ENCODE measurements at regions not wholly inside any gene's neighbourhood (a gene's known extent, or its start where the extent isn't known, plus 50 kb on each side); places are given as distances from the start of the nearest gene placed in this dataset.

- ATAC-seq (ENCODE audit: low read depth), result no peak
- no peak overlapping the region for H2BK15ac ChIP-seq (ENCODE audit: low read depth, low read length)
- H3K27ac ChIP-seq (ENCODE audit: insufficient read depth, low read length), result no peak overlapping the region
- TF ChIP-seq MAZ (IDR thresholded peaks at IDR 0.05; ENCODE audit: borderline replicate concordance, low read depth, low read length) (no peak), MAFK (IDR thresholded peaks at IDR 0.05; ENCODE audit: low read depth, low read length) (no peak), SMC3 (IDR thresholded peaks at IDR 0.05; ENCODE audit: low read depth, low read length) (no peak), RCOR1 (IDR thresholded peaks at IDR 0.05; ENCODE audit: insufficient replicate concordance, low read length) (no peak), MXI1 (IDR thresholded peaks at IDR 0.05; ENCODE audit: borderline replicate concordance, low read depth, low read length) (no peak), POLR2A (IDR thresholded peaks at IDR 0.05; ENCODE audit: low read depth, low read length) (no peak), CTCF (conservative IDR thresholded peaks at IDR 0.05; ENCODE audit: low read depth, low read length) (no peak), FOS (IDR thresholded peaks at IDR 0.05; ENCODE audit: low read depth, low read length) (no peak), CHD1 (IDR thresholded peaks at IDR 0.05; ENCODE audit: low read depth, low read length) (no peak), BHLHE40 (IDR thresholded peaks at IDR 0.05; ENCODE audit: low read depth, low read length) (no peak), ELK1 (IDR thresholded peaks at IDR 0.05; ENCODE audit: borderline replicate concordance, low read depth, low read length) (no peak), CEBPB (IDR thresholded peaks at IDR 0.05; ENCODE audit: low read depth, low read length) (no peak), USF2 (IDR thresholded peaks at IDR 0.05; ENCODE audit: low read depth, low read length) (no peak), RFX5 (IDR thresholded peaks at IDR 0.05; ENCODE audit: low read depth, low read length) (no peak), RAD21 (IDR thresholded peaks at IDR 0.05; ENCODE audit: low read length) (no peak), NFE2L2 (IDR thresholded peaks at IDR 0.05; ENCODE audit: low read depth, low read length) (no peak)
- H4K5ac ChIP-seq (ENCODE audit: low read depth, low read length), result no peak overlapping the region
- no peak overlapping the region for H4K91ac ChIP-seq (ENCODE audit: insufficient read depth, low read depth, low read length)
- no peak overlapping the region for H2AFZ ChIP-seq (replicated peaks; ENCODE audit: low read length, poor library complexity)
- no peaks in the 10 kb centered on the region for H3K36me3 ChIP-seq (ENCODE audit: control insufficient read depth, insufficient read depth, low read length)
- no peak overlapping the region for H4K8ac ChIP-seq (ENCODE audit: low read depth in 2 of 2, low read length in 2 of 2)
- H4K20me1 ChIP-seq (ENCODE audit: insufficient read depth, low read length), result no peaks in the 10 kb centered on the region
- no peak overlapping the region for H3K9ac ChIP-seq (ENCODE audit: low read depth, low read length)
- ChIA-PET CTCF (interaction anchor here (1.0 kb wide), 1 partner anchor 9 kb away, joined by 3 read pairs; no protein-coding TSS in a partner anchor), POLR2A (ENCODE audit: unreplicated experiment) (no interaction called here)
- no peak overlapping the region for H3K4ac ChIP-seq (ENCODE audit: low read depth, low read length)
- H3K18ac ChIP-seq (ENCODE audit: low read depth, low read length), result no peak overlapping the region
- H3K9me1 ChIP-seq (ENCODE audit: insufficient read depth, low read length), result no peaks in the 10 kb centered on the region
- no peak overlapping the region for H2BK20ac ChIP-seq (ENCODE audit: low read depth, low read length)
- WGBS, 2 experiments (ENCODE audit: extremely low coverage in 2 of 2, insufficient read length in 1 of 2), result 40% methylated on average over 1 of the region's 1 CpG; no CpG with 5 or more reads in 1 of the 2 experiments
- no peaks in the 10 kb centered on the region for H3K4me1 ChIP-seq (ENCODE audit: control insufficient read depth, insufficient read depth, low read length)
- in situ Hi-C loops (cut with MboI; ENCODE audit: low sequenced_read_pairs) (no loop called here), intact Hi-C loops (cut with micrococcal nuclease) (no loop called here), dilution Hi-C loops (cut with HindIII; ENCODE audit: low sequenced_read_pairs, unreplicated experiment) (no loop called here)
- no peak overlapping the region for H2BK5ac ChIP-seq (ENCODE audit: low read depth, low read length, poor library complexity, severe bottlenecking)
- H3K14ac ChIP-seq (replicated peaks; ENCODE audit: low read depth, low read length), result no peak overlapping the region
- no peak overlapping the region for H3K23ac ChIP-seq (ENCODE audit: low read depth, low read length)
- no peak overlapping the region for H3K4me3 ChIP-seq (ENCODE audit: insufficient read depth, low read depth, low read length)
- H3K56ac ChIP-seq (ENCODE audit: extremely low read depth, insufficient read depth, low read length), result no peak overlapping the region
- no peak overlapping the region for H2AK5ac ChIP-seq (ENCODE audit: low read depth, low read length)
- peaks cover 7% of the 10 kb centered on the region for H3K27me3 ChIP-seq (ENCODE audit: control insufficient read depth, insufficient read depth, low read length)
- no peak for DNase-seq
- no peaks in the 10 kb centered on the region for H3K9me3 ChIP-seq (ENCODE audit: control insufficient read depth, insufficient read depth, low read length)
- no TSS peak for BruUV-seq (replicated peaks)
- no peak overlapping the region for H2BK120ac ChIP-seq (ENCODE audit: low read depth, low read length)
- H3K79me1 ChIP-seq (ENCODE audit: low read depth in 1 of 2, low read length in 2 of 2), result no peaks in the 10 kb centered on the region
- H3K4me2 ChIP-seq (ENCODE audit: low read depth, low read length), result no peak overlapping the region
- H2AK9ac ChIP-seq (replicated peaks; ENCODE audit: low read depth, low read length, poor library complexity), result no peak overlapping the region
Observed at GRCh38 chr18:10241579-10241978, 212.9 kb upstream of the APCDD1 start.

Measured in IMR-90 (cell line).